ENCODE measurements at regions not wholly inside any gene's neighbourhood (a gene's known extent, or its start where the extent isn't known, plus 50 kb on each side); places are given as distances from the start of the nearest gene placed in this dataset.

GRCh38 chr12:115004470-115005146 is 320.6 kb upstream of the TBX3 start:
- Histone ChIP-seq H3K4me1 (ENCODE audit: control insufficient read depth in 1 of 2, low read depth in 2 of 2) (no peaks in the 10 kb centered on the region), H3K9me3 (no peaks in the 10 kb centered on the region), H3K4me3 (no peak overlapping the region), H3K36me3 (no peaks in the 10 kb centered on the region), H3K27ac (no peak overlapping the region), H3K27me3 (replicated peaks; ENCODE audit: insufficient read depth) (no peaks in the 10 kb centered on the region)
- ATAC-seq (ENCODE audit: insufficient number of reproducible peaks, low FRiP score, low read depth), result no peak
- no peak for DNase-seq (ENCODE audit: low spot score)
- no peak for TF ChIP-seq CTCF (IDR thresholded peaks at IDR 0.05)

GRCh38 chr12:115002434-115002833 is 318.5 kb upstream of the TBX3 start:
- Histone ChIP-seq H3K27ac (no peak overlapping the region), H3K36me3 (no peaks in the 10 kb centered on the region), H3K4me3 (no peak overlapping the region), H3K4me1 (ENCODE audit: control insufficient read depth in 1 of 2, low read depth in 2 of 2) (no peaks in the 10 kb centered on the region), H3K9me3 (no peaks in the 10 kb centered on the region), H3K27me3 (replicated peaks; ENCODE audit: insufficient read depth) (no peaks in the 10 kb centered on the region)
- no peak for ATAC-seq (ENCODE audit: insufficient number of reproducible peaks, low FRiP score, low read depth)
- no peak for DNase-seq (ENCODE audit: low spot score)
- TF ChIP-seq CTCF (IDR thresholded peaks at IDR 0.05), result no peak

- TF ChIP-seq CTCF (IDR thresholded peaks at IDR 0.05), result no peak
- ATAC-seq (ENCODE audit: insufficient number of reproducible peaks, low FRiP score, low read depth), result no peak
These were observed 317.7 kb upstream of the TBX3 start for GRCh38 chr12:115001571-115002180.

DNA sequence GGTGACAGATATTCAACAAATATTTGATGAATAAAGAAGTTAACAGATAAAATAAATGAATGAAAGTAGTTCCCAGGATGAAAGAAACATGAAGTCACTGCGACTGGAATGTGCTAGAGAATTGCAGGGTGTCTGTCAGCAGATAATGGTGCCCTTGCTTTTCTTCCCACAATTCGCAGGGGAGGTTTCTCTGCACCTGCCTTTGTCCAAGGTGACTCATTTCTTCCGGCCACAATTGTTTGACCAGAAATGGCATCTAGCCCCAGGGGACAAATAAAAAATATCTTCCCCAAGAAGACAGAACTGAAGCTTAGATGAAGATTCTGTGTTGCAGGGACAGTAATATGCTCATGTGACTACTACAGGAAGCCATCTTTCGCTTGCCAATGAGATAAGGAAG is 316.1 kb upstream of the TBX3 start:
- H3K4me1 ChIP-seq (ENCODE audit: control insufficient read depth in 1 of 2, low read depth in 2 of 2), result no peaks in the 10 kb centered on the region
- H3K27ac ChIP-seq, result no peak overlapping the region
- ATAC-seq (ENCODE audit: insufficient number of reproducible peaks, low FRiP score, low read depth) (no peak), DNase-seq (ENCODE audit: low spot score) (no peak)
- H3K36me3 ChIP-seq, result no peaks in the 10 kb centered on the region
- no peak overlapping the region for H3K4me3 ChIP-seq
- no peaks in the 10 kb centered on the region for H3K9me3 ChIP-seq
- H3K27me3 ChIP-seq (replicated peaks; ENCODE audit: insufficient read depth), result no peaks in the 10 kb centered on the region
- no peak for TF ChIP-seq CTCF (IDR thresholded peaks at IDR 0.05)

More at GRCh38 chr12:115001571-115002180, 317.7 kb upstream of the TBX3 start:
- no peak for DNase-seq (ENCODE audit: low spot score)
- no peaks in the 10 kb centered on the region for H3K36me3 ChIP-seq
- H3K27ac ChIP-seq, result no peak overlapping the region
- H3K4me1 ChIP-seq (ENCODE audit: control insufficient read depth in 1 of 2, low read depth in 2 of 2), result no peaks in the 10 kb centered on the region
- H3K27me3 ChIP-seq (replicated peaks; ENCODE audit: insufficient read depth), result no peaks in the 10 kb centered on the region
- H3K4me3 ChIP-seq, result no peak overlapping the region
- no peaks in the 10 kb centered on the region for H3K9me3 ChIP-seq

- H3K27me3 ChIP-seq (replicated peaks; ENCODE audit: insufficient read depth), result no peaks in the 10 kb centered on the region
These were observed 314.8 kb upstream of the TBX3 start for GRCh38 chr12:114998750-114999128.

More at GRCh38 chr12:114998750-114999128, 314.8 kb upstream of the TBX3 start:
- TF ChIP-seq CTCF (IDR thresholded peaks at IDR 0.05), result no peak
- DNase-seq (ENCODE audit: low spot score), result no peak
- Histone ChIP-seq H3K9me3 (no peaks in the 10 kb centered on the region), H3K27ac (no peak overlapping the region), H3K4me3 (no peak overlapping the region), H3K4me1 (ENCODE audit: control insufficient read depth in 1 of 2, low read depth in 2 of 2) (no peaks in the 10 kb centered on the region), H3K36me3 (no peaks in the 10 kb centered on the region)
- no peak for ATAC-seq (ENCODE audit: insufficient number of reproducible peaks, low FRiP score, low read depth)

All from thoracic aorta (tissue), 2 donors.